Caco-2 (cell line): ENCODE measurements at regions not wholly inside any gene's neighbourhood (a gene's known extent, or its start where the extent isn't known, plus 50 kb on each side); places are given as distances from the start of the nearest gene placed in this dataset.

ENCODE experiments used
- BruUV-seq: library from RNA; stranded (reverse); fragments of 400-500 nt; replicated peaks from 2 replicates; lab custom pipeline; 2021; lab: Mats Ljungman, UMichigan
- CTCF ChIA-PET: fragments of 300-600 bp; sonication (Branson Sonifier 250); formaldehyde crosslinking; loops from one replicate; lab custom pipeline; 2022; ENCODE audit warnings: antibody characterized with exemption; lab: Charles Lee
- POLR2A ChIA-PET: fragments of 300-600 bp; sonication (Branson Sonifier 250); formaldehyde crosslinking; loops from one replicate; lab custom pipeline; 2022; ENCODE audit warnings: antibody characterized with exemption; lab: Charles Lee
- DNase-seq, 2 experiments: peaks; one replicate each; pipeline versions ENCODE4 v3.0.0 to v3.0.0-alpha.2; 2020 to 2022
- H3K27me3 ChIP-seq: replicated peaks from 2 replicates; pipeline ENCODE4 v1.6.0; 2011; ENCODE audit warnings: low read length; ENCODE audit not compliant: control insufficient read depth, insufficient read depth
- H3K36me3 ChIP-seq: 2 replicates; pipeline ENCODE4 v1.5.1; 2011; ENCODE audit warnings: low read length; ENCODE audit not compliant: control insufficient read depth, insufficient read depth
- H3K4me1 ChIP-seq: fragments of 250-450 bp; sonication (Bioruptor Pico); 2 replicates; pipeline ENCODE4 v1.5.1; 2020; ENCODE audit warnings: mild to moderate bottlenecking
- H3K4me3 ChIP-seq: 2 replicates; pipeline ENCODE4 v1.5.1; 2011; ENCODE audit warnings: low read depth, mild to moderate bottlenecking, control low read depth, low read length
- H3K9me3 ChIP-seq: fragments of 250-450 bp; sonication (Bioruptor Pico); 2 replicates; pipeline ENCODE4 v1.5.1; 2020; ENCODE audit warnings: mild to moderate bottlenecking, moderate library complexity
- H3K27ac Mint-ChIP-seq: one replicate; pipeline ENCODE4 v1.8.0; 2022; ENCODE audit warnings: mixed read lengths; ENCODE audit not compliant: unreplicated experiment
- H3K27me3 Mint-ChIP-seq: one replicate; pipeline ENCODE4 v1.8.0; 2022; ENCODE audit warnings: mixed read lengths; ENCODE audit not compliant: insufficient read depth, unreplicated experiment
- H3K36me3 Mint-ChIP-seq: one replicate; pipeline ENCODE4 v1.8.0; 2022; ENCODE audit warnings: mild to moderate bottlenecking, mixed read lengths; ENCODE audit not compliant: insufficient read depth, unreplicated experiment
- H3K4me1 Mint-ChIP-seq: one replicate; pipeline ENCODE4 v1.8.0; 2022; ENCODE audit warnings: low read depth, mixed read lengths; ENCODE audit not compliant: unreplicated experiment
- H3K4me3 Mint-ChIP-seq: one replicate; pipeline ENCODE4 v1.8.0; 2022; ENCODE audit warnings: mild to moderate bottlenecking, moderate library complexity, mixed read lengths; ENCODE audit not compliant: unreplicated experiment
- H3K9me3 Mint-ChIP-seq: one replicate; pipeline ENCODE4 v1.8.0; 2022; ENCODE audit warnings: mixed read lengths; ENCODE audit not compliant: unreplicated experiment
- intact Hi-C: fragments of 100-400 bp; cut with micrococcal nuclease; formaldehyde crosslinking; loops from one replicate; pipeline ENCODE4 v1.10.0; 2022; ENCODE audit not compliant: unreplicated experiment
- TF ChIP-seq, protein P1 (sequence below), 2 experiments: fragments of 200-600 bp in 1 of 2; IDR thresholded peaks; 1 replicate in 1 of 2; 2 replicates in 1 of 2; pipeline versions ENCODE4 v1.5.1 to v1.8.0; 2011 to 2022; ENCODE audit warnings: antibody characterized with exemption in 1 of 2, control low read depth in 1 of 2, inconsistent platforms in 1 of 2, low read depth in 1 of 2, low read length in 1 of 2, mild to moderate bottlenecking in 1 of 2, moderate library complexity in 1 of 2; ENCODE audit not compliant: insufficient read depth in 1 of 2, severe bottlenecking in 1 of 2, unreplicated experiment in 1 of 2

DNA sequence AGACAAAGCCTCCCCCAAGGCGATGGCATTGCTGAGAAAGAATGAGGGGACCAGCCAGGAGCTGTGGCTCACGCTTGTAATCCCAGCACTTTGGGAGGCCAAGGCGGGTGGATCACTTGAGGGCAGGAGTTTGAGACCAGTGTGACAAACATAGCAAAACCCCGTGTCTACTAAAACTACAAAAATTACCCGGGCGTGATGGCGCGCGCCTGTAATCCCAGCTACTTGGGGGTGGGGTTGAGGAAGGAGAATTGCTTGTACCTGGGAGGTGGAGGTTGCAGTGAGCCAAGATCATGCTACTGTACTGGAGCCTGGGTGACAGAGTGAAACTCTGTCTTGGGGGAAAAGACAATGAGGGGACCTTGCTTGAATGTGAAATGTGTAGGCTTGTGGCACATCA is 402.4 kb upstream of the C2CD4B start:
- H3K27me3 Mint-ChIP-seq: no peaks in the 10 kb centered on the region
- H3K4me1 ChIP-seq: peaks cover 41% of the 10 kb centered on the region
- intact Hi-C loops: no loop called here
- CTCF ChIA-PET: no interaction called here
- H3K9me3 ChIP-seq: no peaks in the 10 kb centered on the region
- DNase-seq: no peak
- no peak overlapping the region for H3K4me3 Mint-ChIP-seq
- H3K27ac Mint-ChIP-seq: no peak overlapping the region
- TF ChIP-seq, protein P1, sequence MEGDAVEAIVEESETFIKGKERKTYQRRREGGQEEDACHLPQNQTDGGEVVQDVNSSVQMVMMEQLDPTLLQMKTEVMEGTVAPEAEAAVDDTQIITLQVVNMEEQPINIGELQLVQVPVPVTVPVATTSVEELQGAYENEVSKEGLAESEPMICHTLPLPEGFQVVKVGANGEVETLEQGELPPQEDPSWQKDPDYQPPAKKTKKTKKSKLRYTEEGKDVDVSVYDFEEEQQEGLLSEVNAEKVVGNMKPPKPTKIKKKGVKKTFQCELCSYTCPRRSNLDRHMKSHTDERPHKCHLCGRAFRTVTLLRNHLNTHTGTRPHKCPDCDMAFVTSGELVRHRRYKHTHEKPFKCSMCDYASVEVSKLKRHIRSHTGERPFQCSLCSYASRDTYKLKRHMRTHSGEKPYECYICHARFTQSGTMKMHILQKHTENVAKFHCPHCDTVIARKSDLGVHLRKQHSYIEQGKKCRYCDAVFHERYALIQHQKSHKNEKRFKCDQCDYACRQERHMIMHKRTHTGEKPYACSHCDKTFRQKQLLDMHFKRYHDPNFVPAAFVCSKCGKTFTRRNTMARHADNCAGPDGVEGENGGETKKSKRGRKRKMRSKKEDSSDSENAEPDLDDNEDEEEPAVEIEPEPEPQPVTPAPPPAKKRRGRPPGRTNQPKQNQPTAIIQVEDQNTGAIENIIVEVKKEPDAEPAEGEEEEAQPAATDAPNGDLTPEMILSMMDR (IDR thresholded peaks at IDR 0.05; ENCODE audit: insufficient read depth in 1 of 2, low read depth in 1 of 2, low read length in 1 of 2, severe bottlenecking in 1 of 2, unreplicated experiment in 1 of 2): no peak
- POLR2A ChIA-PET: no interaction called here
- H3K4me1 Mint-ChIP-seq: peaks cover 33% of the 10 kb centered on the region
- H3K36me3 Mint-ChIP-seq: peaks cover 38% of the 10 kb centered on the region
- no TSS peak for BruUV-seq
- H3K27me3 ChIP-seq: no peaks in the 10 kb centered on the region
- no peak overlapping the region for H3K4me3 ChIP-seq
- no peaks in the 10 kb centered on the region for H3K36me3 ChIP-seq
- no peaks in the 10 kb centered on the region for H3K9me3 Mint-ChIP-seq

DNA sequence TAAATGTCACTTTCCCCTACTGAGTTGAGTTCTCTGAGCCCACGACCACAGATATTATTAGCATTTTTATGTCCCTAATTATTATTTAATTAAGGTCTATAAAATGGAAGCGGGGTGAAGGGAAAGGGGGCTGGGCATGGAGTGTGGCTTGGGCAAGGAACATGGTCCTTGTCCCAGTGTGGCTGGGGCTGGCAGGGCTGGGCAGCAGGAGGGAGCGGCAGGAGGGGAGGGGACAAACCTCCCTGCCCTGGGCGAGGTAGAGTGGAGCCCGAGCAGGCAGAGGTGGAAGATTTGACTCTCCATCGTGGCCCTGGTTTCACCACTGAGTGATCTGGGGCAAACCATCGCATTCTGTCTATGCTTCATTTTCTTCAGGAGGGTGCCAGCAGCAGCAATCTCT is 402.9 kb upstream of the C2CD4B start:
- no peaks in the 10 kb centered on the region for H3K27me3 Mint-ChIP-seq
- TF ChIP-seq, protein P1 (IDR thresholded peaks at IDR 0.05; ENCODE audit: insufficient read depth in 1 of 2, low read depth in 1 of 2, low read length in 1 of 2, severe bottlenecking in 1 of 2, unreplicated experiment in 1 of 2): no peak
- H3K27ac Mint-ChIP-seq: no peak overlapping the region
- no peaks in the 10 kb centered on the region for H3K36me3 ChIP-seq
- no peak overlapping the region for H3K4me3 ChIP-seq
- H3K36me3 Mint-ChIP-seq: peaks cover 43% of the 10 kb centered on the region
- no peaks in the 10 kb centered on the region for H3K27me3 ChIP-seq
- DNase-seq: no peak
- no peaks in the 10 kb centered on the region for H3K9me3 Mint-ChIP-seq
- H3K4me1 ChIP-seq: peaks cover 41% of the 10 kb centered on the region
- intact Hi-C loops: no loop called here
- no peaks in the 10 kb centered on the region for H3K9me3 ChIP-seq
- ChIA-PET CTCF (no interaction called here), POLR2A (no interaction called here)
- peaks cover 38% of the 10 kb centered on the region for H3K4me1 Mint-ChIP-seq
- no peak overlapping the region for H3K4me3 Mint-ChIP-seq
- no TSS peak for BruUV-seq

DNA sequence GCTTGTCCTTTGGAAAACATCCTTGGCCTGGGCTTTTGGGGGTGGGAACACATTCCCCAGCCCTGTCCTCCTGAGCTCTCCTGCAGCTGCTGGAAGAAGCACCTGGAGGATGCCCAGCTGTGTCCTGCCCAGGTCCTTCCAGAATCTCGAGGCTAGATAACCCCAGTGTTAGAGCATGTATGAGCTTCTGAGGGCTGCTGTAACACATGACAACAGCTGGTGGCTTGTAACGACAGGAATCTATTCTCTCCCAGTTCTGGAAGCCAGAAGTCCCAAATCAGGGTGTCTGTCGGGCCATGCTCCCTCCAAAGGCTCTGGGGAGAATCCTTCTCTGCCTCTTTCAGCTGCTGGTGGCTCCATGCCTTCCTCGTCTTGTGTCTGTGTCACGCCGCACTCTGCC is 403.6 kb upstream of the C2CD4B start:
- Mint-ChIP-seq H3K4me3 (no peak overlapping the region), H3K27ac (no peak overlapping the region), H3K9me3 (no peaks in the 10 kb centered on the region), H3K36me3 (peaks cover 40% of the 10 kb centered on the region), H3K27me3 (no peaks in the 10 kb centered on the region), H3K4me1 (peaks cover 36% of the 10 kb centered on the region)
- H3K4me3 ChIP-seq: no peak overlapping the region
- no peak for DNase-seq
- ChIA-PET POLR2A (interaction anchor here (0.6 kb wide), 1 partner anchor 61 kb away, joined by 3 read pairs; no protein-coding TSS in a partner anchor), CTCF (interaction anchor here (0.6 kb wide), 1 partner anchor 40 kb away, joined by 3 read pairs; no protein-coding TSS in a partner anchor)
- H3K9me3 ChIP-seq: no peaks in the 10 kb centered on the region
- BruUV-seq: no TSS peak
- peaks cover 34% of the 10 kb centered on the region for H3K4me1 ChIP-seq
- H3K36me3 ChIP-seq: no peaks in the 10 kb centered on the region
- TF ChIP-seq, protein P1 (IDR thresholded peaks at IDR 0.05; ENCODE audit: insufficient read depth in 1 of 2, low read depth in 1 of 2, low read length in 1 of 2, severe bottlenecking in 1 of 2, unreplicated experiment in 1 of 2): no peak
- H3K27me3 ChIP-seq: no peaks in the 10 kb centered on the region
- intact Hi-C loops: no loop called here
